ENCODE measurements at regions not wholly inside any gene's neighbourhood (a gene's known extent, or its start where the extent isn't known, plus 50 kb on each side); places are given as distances from the start of the nearest gene placed in this dataset.

DNA sequence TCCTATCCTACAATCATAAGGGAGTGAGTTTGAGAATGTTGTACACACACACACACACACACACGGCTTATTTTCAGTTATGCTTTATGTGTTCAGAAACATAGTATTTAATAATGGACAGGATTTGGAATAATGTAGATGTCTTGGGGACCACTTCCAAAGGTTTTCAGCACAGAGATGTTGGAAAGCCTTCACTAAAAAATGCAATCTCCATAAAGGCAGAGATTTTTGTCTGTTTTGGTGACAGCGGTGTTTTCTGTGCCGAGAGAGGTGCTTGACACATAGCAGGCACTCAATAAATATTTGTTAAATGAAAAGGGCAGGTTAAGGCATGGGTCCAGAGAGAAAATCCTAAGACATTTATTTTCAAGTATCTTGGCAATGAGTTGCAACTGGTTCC, 428.2 kb upstream of the RGMA start:
- DNase-seq = no peak

GRCh38 chr15:93515256-93516051, 426.4 kb upstream of the RGMA start:
- no peak for DNase-seq

DNA sequence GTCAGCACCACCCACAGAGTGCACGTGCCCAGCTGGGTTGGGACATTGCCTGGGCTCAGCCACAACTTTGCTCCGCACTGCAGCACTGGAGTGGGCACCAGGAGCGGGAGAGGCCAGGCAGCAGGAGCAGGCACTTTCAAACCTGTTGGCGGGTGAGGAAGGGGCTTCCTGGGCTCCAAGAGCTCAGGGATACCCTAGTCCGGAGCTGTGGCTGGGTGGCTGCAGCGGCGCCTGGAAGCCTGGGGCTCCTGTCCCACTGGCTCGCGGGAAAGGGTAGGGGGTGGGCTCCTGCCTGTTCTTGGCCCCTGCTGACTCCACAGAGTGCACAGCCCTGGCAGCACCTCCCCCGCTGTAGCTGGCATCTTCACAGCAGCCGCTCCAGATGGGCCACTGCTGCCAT, 417.6 kb upstream of the RGMA start:
- no peak for DNase-seq

DNA sequence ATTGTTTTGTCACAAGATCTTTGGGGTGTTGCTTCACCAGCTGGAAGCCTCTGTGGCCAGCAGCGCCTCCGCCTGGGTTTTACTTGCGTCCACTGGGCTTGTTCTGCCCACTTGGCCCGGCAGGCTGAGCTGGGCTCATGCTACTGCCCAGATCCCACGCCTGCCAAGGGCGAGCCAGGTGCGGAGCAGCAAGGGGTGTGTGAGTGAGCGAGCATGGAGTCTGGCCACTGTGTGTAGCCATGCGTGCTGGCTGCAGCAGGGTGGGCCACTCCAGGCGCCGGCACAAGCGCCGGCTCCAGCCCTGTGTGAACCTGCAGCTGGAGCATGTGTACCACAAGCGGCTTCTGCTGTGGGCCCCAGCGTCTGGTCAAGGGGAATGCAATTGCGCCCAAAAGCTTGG, 416.5 kb upstream of the RGMA start:
- no peak for DNase-seq

DNA sequence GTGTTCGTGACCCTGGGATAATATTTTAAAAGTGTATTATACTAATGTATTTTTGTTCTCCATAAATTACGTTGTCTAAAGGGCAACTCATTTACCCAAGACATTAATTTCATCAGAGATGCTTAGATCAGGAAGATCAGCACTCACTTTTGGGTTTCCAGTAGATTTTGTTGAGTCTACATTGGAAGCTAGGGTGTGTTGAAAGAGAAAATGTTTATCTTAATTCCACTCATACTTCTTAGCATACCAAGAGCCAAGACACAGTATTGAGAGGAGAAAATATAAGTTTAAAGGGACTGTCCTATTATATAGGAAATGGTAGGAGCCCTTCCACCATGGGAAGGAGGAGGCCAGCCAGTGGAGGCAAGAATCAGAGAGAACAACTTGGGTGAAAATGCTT, 412.9 kb upstream of the RGMA start:
- no peak for DNase-seq

DNA sequence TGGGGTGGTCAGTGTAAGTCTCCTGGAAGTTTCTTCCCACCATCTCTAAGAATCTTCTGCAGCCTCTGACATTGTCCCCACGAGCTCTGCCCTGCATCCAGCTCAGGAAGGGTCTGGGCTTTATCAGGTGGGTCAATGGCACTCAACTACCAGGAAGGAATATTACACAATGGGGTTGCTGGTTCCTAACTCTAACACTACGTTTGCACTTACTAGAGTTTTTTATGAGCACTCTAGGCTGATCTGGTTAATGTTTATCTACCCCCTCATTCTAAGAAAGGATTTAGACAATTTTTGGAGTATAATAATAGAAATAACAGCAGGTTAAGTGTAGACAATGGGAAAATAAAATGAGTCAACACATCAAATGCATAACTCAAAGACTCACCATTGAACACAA, 411.1 kb upstream of the RGMA start:
- DNase-seq = no peak

DNA sequence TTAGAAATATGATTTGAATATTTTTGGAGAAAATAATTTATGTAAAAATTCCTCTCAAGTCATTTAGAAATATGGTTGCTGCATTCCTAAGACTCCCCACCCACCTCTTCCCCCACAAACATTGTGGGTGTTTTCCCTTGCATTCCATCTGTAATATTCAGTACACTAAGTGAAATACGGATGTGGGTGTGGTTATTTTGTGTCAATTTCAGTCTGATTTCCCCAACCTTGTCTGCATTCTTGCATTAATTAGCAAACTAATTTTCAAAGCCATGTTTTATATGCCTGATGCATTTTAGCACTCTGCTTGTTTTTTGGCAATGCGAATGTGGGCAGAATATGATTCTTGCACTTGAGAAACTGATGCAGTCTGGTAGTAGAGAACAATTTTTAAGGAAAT, 408.3 kb upstream of the RGMA start:
- DNase-seq = no peak

GRCh38 chr15:93496888-93497287, 407.9 kb upstream of the RGMA start:
- DNase-seq = no peak

- no peak for DNase-seq
These were observed 407.0 kb upstream of the RGMA start for GRCh38 chr15:93495799-93496637.

GRCh38 chr15:93493172-93493571, 404.2 kb upstream of the RGMA start:
- DNase-seq = no peak

DNA sequence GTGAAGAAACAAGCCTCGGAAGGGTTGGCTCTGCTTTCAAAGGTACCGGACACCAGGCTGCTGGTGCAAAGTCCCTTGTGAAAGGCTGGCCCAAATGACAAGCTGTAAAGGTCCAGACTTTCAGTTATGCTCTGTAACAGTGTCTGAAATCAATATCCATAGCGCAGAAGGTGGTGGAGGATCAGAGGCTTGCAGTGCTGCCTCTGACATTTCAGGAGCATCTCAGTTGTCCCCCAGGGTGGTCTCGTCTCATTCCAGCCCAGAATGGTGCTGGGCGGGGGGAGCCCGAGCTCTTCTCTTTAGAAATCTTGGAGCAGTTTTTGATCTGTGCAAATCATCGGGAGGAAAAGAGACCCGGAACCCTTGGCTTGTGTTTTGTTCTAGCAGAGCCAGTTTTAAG, 402.3 kb upstream of the RGMA start:
- no peak for DNase-seq

DNA sequence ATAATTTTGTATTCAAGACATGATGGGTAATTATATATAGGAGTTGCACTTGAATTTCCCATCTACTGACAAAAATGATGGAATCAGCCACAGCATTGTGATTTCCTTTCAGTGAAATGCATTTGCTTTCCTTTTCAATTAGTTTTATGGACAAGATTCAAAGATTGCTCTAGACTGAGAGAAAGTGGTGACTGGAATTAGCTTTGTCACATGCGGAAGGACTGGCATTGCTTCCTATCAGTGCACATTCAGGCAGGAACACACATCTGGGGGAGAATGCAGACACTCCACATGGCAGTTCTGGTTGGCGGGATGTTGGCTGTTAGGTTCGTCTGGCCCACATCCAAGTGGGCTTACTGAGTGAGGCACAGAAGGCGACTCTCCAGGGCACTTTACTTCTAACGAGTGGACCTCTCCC, 399.3 kb upstream of the RGMA start:
- no peak for DNase-seq

- DNase-seq = no peak
These were observed 397.6 kb upstream of the RGMA start for GRCh38 chr15:93486407-93487117.

DNA sequence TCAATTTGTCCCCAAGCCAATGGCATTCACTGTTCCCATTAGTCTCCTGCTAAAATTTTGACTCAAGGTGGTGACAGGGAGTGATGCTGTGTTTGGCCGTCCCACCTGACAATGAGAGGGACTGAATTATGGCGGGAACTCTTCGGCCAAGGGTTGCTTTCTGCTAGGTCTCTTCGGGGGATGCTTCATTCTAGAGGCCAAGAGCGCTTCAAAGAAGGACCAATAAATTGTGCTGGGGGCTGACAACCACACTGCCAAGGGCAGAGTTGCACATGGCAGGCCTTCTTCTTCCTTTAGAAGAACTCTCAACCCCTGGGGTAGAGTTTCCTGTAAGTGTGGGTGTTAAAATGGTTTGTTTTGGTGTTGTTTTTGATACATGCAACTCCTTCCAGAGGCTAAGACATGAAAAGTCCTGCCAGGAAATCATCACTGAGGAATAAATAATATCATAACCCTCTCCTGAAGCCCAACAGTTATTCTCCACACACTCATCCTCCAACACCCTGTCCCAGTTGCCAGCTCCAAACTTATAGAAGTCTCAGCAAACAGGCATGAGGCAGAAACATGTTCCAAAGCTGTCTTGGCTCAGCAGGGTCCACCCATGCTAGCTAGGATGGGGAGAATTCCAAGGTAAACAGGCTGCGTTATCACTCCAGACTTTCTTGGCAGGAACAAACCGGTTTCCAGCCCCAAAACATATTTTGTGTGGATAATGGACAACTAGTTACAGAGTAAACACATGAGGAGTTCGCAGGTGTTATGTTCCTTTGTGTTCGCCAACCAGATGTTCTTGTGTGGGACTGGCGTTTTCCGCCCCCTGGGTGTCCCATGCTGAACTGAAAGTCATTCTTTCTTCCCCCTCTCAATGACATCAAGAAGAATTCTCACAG, 396.7 kb upstream of the RGMA start:
- DNase-seq = no peak

DNA sequence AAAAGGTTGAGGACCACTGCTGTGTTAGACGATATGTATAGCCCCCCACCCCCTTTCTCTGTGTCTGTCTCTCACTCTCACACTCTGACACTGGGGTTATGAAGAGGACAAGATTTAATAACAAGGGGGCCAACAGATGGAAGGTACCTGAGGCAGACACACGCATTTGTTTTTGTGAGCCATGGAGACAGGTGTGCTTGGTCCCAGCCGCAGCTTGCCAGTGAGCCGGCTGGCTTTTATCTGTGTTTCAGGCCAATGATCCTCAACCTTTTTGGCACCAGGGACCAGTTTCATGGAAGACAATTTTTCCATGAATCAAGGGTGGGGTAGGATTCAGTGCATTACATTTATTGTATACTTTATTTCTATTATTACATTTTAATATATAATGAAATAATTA, 394.9 kb upstream of the RGMA start:
- no peak for DNase-seq

GRCh38 chr15:93482731-93483130, 393.7 kb upstream of the RGMA start:
- DNase-seq = no peak

DNA sequence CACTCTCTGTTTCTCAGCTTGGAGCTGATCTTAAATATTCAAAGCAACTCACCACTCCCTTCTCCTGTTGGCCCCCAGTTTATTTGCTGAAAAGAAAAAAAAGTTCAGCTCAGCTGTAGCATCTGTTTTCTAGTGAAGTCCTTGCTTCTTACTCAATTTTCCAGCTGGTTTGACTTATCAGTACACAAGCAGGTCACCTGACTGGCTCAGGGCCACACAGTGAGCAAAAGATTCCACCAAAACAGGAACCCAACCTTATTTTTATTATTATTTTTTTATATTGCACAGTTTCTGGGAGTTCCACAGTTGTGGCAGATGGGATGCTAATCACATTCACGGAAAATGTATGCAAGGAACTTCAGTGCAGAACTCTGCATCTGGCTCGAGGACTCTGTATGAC, 390.7 kb upstream of the RGMA start:
- no peak for DNase-seq

- DNase-seq = no peak
These were observed 389.9 kb upstream of the RGMA start for GRCh38 chr15:93478947-93479346.

DNA sequence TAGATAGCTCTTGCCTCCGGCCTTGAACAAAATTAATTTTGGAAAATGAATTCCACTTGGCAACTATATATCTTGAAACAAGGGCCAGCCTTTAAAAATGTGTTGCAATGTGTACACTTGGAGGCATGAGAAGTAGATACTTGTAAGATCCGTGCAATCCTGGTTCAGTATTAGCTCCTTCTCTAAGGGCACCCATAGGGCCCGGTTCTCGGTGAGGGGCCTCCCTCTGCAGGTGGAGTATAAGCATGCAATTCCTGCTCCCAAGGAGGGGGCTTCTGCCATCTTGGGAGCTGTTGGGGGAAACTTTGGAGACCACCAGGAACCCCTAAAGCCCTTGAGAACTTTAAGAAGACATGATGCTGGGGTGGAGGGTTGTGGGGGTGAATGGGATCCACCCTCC, 388.7 kb upstream of the RGMA start:
- DNase-seq = no peak

GRCh38 chr15:93477188-93477587, 388.2 kb upstream of the RGMA start:
- no peak for DNase-seq

DNA sequence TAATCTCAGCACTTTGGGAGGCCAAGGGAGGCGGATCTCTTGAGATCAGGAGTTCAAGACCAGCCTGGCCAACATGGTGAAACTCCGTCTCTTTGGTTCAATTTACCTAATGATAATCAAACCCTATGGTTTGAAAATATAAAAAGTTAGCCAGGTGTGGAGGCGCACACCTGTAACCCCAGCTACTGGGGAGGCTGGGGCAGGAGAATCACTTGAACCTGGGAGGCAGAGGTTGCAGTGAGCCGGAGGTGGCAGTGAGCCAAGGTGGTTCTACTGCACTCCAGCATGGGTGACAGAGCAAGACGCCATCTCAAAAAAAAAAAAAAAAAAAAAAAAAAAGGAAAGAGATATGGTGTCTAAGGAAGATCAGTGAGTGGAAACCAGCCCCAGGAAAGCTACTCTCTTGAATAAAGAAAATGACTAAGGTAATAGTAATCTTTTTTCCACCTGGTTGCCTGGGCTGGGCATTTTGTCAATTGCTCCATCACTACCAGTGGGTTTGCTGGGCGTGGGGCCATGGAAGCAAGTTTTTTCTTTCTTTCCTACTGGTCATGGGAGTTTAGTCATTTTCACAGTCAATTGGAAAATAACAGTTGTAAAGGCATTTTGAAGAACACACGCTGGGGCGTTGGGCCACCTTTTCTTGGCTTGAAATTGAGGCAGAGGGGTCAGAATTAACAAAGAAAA, 387.6 kb upstream of the RGMA start:
- no peak for DNase-seq

- DNase-seq = no peak
These were observed 385.7 kb upstream of the RGMA start for GRCh38 chr15:93474728-93475127.
